CD4-positive, alpha-beta T cell (primary cell): ENCODE measurements at regions not wholly inside any gene's neighbourhood (a gene's known extent, or its start where the extent isn't known, plus 50 kb on each side); places are given as distances from the start of the nearest gene placed in this dataset.

ENCODE experiments used
- ATAC-seq: fragments of 200-7000 bp; cut with Tn5 transposase; one replicate; pipeline ENCODE4 v1.10.0; 2022; ENCODE audit warnings: mild to moderate bottlenecking; ENCODE audit not compliant: poor library complexity
- CTCF ChIA-PET: fragments of 350-600 bp; sonication (Branson Sonifier 250); formaldehyde crosslinking; loops from one replicate; lab custom pipeline; 2021; ENCODE audit warnings: antibody characterized with exemption, inconsistent platforms; lab: Charles Lee
- POLR2A ChIA-PET: fragments of 350-600 bp; sonication (Branson Sonifier 250); formaldehyde crosslinking; loops from one replicate; lab custom pipeline; 2021; ENCODE audit warnings: antibody characterized with exemption, inconsistent platforms; lab: Charles Lee
- DNase-seq, 14 experiments: peaks; one replicate each; pipeline ENCODE4 v3.0.0-alpha.2; 2013 to 2020; ENCODE audit warnings: mixed read lengths in 2 of 14
- H3K27ac ChIP-seq, 2 donors: one replicate each; pipeline versions ENCODE4 v1.5.1 to v1.7.0; 2013; ENCODE audit warnings: low read length in 2 of 2, low read depth in 1 of 2, mild to moderate bottlenecking in 1 of 2
- H3K27me3 ChIP-seq, 2 experiments: 1 replicate in 1 of 2; 2 replicates in 1 of 2; pipeline versions ENCODE4 v1.6.1 to v1.7.0; 2013; ENCODE audit warnings: low read length in 2 of 2, control low read depth in 1 of 2, mild to moderate bottlenecking in 1 of 2, moderate library complexity in 1 of 2; ENCODE audit not compliant: insufficient read depth in 2 of 2, control insufficient read depth in 1 of 2
- H3K36me3 ChIP-seq: one replicate; pipeline ENCODE4 v1.6.1; 2013; ENCODE audit warnings: low read length, control low read depth; ENCODE audit not compliant: insufficient read depth
- H3K4me1 ChIP-seq: one replicate; pipeline ENCODE4 v1.6.1; 2013; ENCODE audit warnings: low read length, control low read depth; ENCODE audit not compliant: insufficient read depth
- H3K4me3 ChIP-seq: one replicate; pipeline ENCODE4 v1.5.1; 2013; ENCODE audit warnings: mild to moderate bottlenecking, low read length, moderate library complexity
- H3K9me3 ChIP-seq, 2 experiments: 1 replicate in 1 of 2; 2 replicates in 1 of 2; pipeline versions ENCODE4 v1.6.1 to v1.7.0; 2013; ENCODE audit warnings: low read length in 2 of 2, mild to moderate bottlenecking in 2 of 2, control low read depth in 1 of 2, moderate library complexity in 1 of 2; ENCODE audit not compliant: control insufficient read depth in 1 of 2, insufficient read depth in 1 of 2
- H3K27ac Mint-ChIP-seq: one replicate; pipeline ENCODE4 v1.8.0; 2020; ENCODE audit warnings: mixed read lengths
- H3K27me3 Mint-ChIP-seq: one replicate; pipeline ENCODE4 v1.8.0; 2021; ENCODE audit warnings: mixed read lengths
- H3K36me3 Mint-ChIP-seq: one replicate; pipeline ENCODE4 v1.8.0; 2021; ENCODE audit warnings: low read depth, mixed read lengths
- H3K4me1 Mint-ChIP-seq: one replicate; pipeline ENCODE4 v1.8.0; 2021; ENCODE audit warnings: low read depth, mixed read lengths
- H3K4me3 Mint-ChIP-seq: one replicate; pipeline ENCODE4 v1.8.0; 2020; ENCODE audit warnings: mild to moderate bottlenecking, mixed read lengths
- H3K9me3 Mint-ChIP-seq: one replicate; pipeline ENCODE4 v1.8.0; 2020; ENCODE audit warnings: mixed read lengths
- intact Hi-C, 2 experiments: fragments of 100-400 bp; cut with DNase I in 1 of 2; cut with micrococcal nuclease in 1 of 2; formaldehyde crosslinking; loops; one replicate each; pipeline versions ENCODE4 v1.15.1 to v1.9.0; 2023 to 2025; cut with DNase I, micrococcal nuclease
- TF ChIP-seq, protein P1 (sequence below): fragments of 200-600 bp; IDR thresholded peaks from one replicate; pipeline ENCODE4 v1.8.0; 2022; ENCODE audit warnings: antibody characterized with exemption, mild to moderate bottlenecking

DNA sequence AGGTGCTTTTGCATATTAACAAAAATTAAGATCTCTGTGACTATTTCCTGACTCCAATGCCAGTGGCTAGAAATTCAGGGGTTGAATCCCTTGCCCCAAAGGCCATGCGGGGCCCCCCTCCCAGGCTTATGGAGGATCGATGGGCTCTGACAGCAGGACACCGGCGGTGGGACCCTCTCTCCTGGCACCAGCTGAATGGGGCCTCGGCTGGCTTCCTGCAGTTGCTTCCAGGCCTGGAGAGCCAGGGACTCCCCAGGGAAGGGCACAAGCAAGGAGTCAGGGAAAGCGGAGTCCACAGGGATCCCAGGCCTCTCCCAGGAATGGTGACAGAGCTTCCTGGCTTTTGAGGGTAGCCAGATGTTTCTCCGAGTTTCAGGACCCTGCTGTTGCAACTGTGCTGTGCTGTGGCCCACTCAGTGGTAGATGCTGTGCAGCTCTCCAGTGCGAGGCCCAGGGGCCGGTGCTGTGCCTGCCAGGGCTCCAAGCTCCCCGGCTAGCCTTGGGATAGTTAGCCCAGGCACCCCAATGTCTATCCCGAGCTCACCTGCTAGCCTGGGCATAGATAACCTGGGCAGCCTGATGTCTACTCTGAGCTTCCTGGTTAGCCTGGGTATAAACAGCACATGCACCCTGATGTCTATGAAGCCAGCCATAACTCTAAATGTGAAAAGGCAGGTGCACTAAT lies 372.6 kb downstream of the SHANK2 start:
- Histone ChIP-seq H3K36me3 (no peaks in the 10 kb centered on the region), H3K4me1 (no peaks in the 10 kb centered on the region), H3K27ac (no peak overlapping the region), H3K27me3 (no peaks in the 10 kb centered on the region), H3K4me3 (no peak overlapping the region), H3K9me3 (peaks cover 0 to 21% of the 10 kb centered on the region in 2 experiments)
- TF ChIP-seq, protein P1, sequence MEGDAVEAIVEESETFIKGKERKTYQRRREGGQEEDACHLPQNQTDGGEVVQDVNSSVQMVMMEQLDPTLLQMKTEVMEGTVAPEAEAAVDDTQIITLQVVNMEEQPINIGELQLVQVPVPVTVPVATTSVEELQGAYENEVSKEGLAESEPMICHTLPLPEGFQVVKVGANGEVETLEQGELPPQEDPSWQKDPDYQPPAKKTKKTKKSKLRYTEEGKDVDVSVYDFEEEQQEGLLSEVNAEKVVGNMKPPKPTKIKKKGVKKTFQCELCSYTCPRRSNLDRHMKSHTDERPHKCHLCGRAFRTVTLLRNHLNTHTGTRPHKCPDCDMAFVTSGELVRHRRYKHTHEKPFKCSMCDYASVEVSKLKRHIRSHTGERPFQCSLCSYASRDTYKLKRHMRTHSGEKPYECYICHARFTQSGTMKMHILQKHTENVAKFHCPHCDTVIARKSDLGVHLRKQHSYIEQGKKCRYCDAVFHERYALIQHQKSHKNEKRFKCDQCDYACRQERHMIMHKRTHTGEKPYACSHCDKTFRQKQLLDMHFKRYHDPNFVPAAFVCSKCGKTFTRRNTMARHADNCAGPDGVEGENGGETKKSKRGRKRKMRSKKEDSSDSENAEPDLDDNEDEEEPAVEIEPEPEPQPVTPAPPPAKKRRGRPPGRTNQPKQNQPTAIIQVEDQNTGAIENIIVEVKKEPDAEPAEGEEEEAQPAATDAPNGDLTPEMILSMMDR = no peak
- ATAC-seq = no peak
- Mint-ChIP-seq H3K27ac (no peak overlapping the region), H3K9me3 (no peaks in the 10 kb centered on the region), H3K4me1 (no peaks in the 10 kb centered on the region), H3K4me3 (no peak overlapping the region), H3K36me3 (no peaks in the 10 kb centered on the region), H3K27me3 (peaks cover 7% of the 10 kb centered on the region)
- CTCF ChIA-PET = no interaction called here
- no peak for DNase-seq
- intact Hi-C loops = no loop called here
- POLR2A ChIA-PET = no interaction called here

DNA sequence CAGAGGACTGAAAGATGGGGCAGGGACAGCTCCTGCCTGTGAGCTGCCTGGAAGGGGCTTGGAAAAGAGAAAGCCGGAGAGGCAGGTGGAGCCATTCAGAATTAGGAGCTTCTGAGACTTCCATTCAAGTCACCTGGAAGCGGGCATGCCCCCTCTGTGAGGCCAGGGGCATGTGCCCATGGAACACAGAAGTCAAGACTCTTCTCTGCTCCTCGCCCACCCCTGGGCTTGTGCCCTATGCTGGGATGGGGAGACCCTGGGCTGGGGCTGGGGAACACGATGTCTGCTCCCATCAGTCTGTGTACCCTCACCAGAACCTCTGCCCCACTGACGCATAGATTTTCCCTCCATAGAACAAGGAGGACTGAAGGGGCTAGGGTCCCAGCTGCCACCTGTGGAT lies 372.0 kb downstream of the SHANK2 start:
- no peak for DNase-seq
- CTCF ChIA-PET = no interaction called here
- H3K27ac Mint-ChIP-seq = no peak overlapping the region
- Histone ChIP-seq H3K27me3 (no peaks in the 10 kb centered on the region), H3K4me3 (no peak overlapping the region), H3K27ac (no peak overlapping the region), H3K4me1 (no peaks in the 10 kb centered on the region), H3K9me3 (peaks cover 0 to 23% of the 10 kb centered on the region in 2 experiments), H3K36me3 (no peaks in the 10 kb centered on the region)
- no peaks in the 10 kb centered on the region for H3K9me3 Mint-ChIP-seq
- ATAC-seq = no peak
- peaks cover 7% of the 10 kb centered on the region for H3K27me3 Mint-ChIP-seq
- no peak overlapping the region for H3K4me3 Mint-ChIP-seq
- no peaks in the 10 kb centered on the region for H3K4me1 Mint-ChIP-seq
- POLR2A ChIA-PET = no interaction called here
- H3K36me3 Mint-ChIP-seq = no peaks in the 10 kb centered on the region
- intact Hi-C loops = no loop called here
- TF ChIP-seq, protein P1 = no peak

DNA sequence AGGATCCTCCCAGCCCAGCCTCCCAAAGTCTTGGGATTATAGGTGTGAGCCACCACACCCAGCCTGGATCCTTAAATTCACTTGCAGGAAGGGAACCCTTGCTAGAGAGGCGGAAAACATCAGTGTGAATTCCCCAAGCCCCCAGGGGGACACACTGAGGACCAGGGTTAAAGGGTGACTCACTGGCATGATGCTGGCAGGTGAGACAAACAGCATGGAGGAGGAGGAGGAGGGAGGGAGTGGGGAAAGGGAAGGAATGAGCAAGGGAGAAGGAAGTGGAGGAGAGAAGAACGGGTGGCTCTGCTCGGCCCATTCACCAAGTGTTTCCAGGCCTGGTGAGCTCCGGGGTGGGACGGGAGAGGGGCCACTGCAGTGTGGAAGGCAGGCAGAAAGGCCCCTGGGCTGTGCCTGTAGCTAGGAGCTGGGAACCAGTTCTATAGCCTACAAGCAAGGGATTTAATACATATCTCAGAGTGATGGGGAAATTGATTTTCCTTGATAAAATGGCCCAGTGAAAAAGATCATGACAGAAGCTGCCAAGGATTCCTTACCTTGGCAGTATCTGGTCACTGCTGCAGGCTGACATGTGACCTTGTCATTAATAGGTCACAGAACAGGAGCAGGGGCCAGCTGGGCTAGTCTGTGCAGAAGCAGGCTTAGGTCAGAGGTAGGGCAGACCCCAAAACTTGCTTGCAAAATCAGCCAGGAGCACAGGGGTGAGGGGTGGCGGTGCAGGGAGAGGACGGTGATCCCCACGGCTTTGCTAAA lies 370.2 kb downstream of the SHANK2 start:
- ATAC-seq = no peak
- Histone ChIP-seq H3K27me3 (no peaks in the 10 kb centered on the region), H3K9me3 (peaks cover 0 to 19% of the 10 kb centered on the region in 2 experiments), H3K27ac (no peak overlapping the region), H3K36me3 (no peaks in the 10 kb centered on the region), H3K4me1 (no peaks in the 10 kb centered on the region), H3K4me3 (no peak overlapping the region)
- ChIA-PET CTCF (no interaction called here), POLR2A (no interaction called here)
- Mint-ChIP-seq H3K4me3 (no peak overlapping the region), H3K36me3 (no peaks in the 10 kb centered on the region), H3K9me3 (no peaks in the 10 kb centered on the region), H3K27me3 (peaks cover 7% of the 10 kb centered on the region), H3K27ac (no peak overlapping the region), H3K4me1 (no peaks in the 10 kb centered on the region)
- DNase-seq = no peak
- TF ChIP-seq, protein P1 = no peak
- intact Hi-C loops = no loop called here
